ENCODE measurements at regions not wholly inside any gene's neighbourhood (a gene's known extent, or its start where the extent isn't known, plus 50 kb on each side); places are given as distances from the start of the nearest gene placed in this dataset.

- TF ChIP-seq, protein P1, sequence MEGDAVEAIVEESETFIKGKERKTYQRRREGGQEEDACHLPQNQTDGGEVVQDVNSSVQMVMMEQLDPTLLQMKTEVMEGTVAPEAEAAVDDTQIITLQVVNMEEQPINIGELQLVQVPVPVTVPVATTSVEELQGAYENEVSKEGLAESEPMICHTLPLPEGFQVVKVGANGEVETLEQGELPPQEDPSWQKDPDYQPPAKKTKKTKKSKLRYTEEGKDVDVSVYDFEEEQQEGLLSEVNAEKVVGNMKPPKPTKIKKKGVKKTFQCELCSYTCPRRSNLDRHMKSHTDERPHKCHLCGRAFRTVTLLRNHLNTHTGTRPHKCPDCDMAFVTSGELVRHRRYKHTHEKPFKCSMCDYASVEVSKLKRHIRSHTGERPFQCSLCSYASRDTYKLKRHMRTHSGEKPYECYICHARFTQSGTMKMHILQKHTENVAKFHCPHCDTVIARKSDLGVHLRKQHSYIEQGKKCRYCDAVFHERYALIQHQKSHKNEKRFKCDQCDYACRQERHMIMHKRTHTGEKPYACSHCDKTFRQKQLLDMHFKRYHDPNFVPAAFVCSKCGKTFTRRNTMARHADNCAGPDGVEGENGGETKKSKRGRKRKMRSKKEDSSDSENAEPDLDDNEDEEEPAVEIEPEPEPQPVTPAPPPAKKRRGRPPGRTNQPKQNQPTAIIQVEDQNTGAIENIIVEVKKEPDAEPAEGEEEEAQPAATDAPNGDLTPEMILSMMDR (IDR thresholded peaks at IDR 0.05; ENCODE audit: insufficient read depth, missing control alignments): no peak
- no peak for FAIRE-seq
- no peak for DNase-seq (ENCODE audit: insufficient read length, low spot score)
Measured at GRCh38 chr13:58528351-58528750, 896.8 kb downstream of the PCDH17 start.

GRCh38 chr13:58531614-58532013 is 900.1 kb downstream of the PCDH17 start:
- FAIRE-seq (no peak), DNase-seq (ENCODE audit: insufficient read length, low spot score) (no peak)
- TF ChIP-seq, protein P1 (IDR thresholded peaks at IDR 0.05; ENCODE audit: insufficient read depth, missing control alignments): no peak

DNA sequence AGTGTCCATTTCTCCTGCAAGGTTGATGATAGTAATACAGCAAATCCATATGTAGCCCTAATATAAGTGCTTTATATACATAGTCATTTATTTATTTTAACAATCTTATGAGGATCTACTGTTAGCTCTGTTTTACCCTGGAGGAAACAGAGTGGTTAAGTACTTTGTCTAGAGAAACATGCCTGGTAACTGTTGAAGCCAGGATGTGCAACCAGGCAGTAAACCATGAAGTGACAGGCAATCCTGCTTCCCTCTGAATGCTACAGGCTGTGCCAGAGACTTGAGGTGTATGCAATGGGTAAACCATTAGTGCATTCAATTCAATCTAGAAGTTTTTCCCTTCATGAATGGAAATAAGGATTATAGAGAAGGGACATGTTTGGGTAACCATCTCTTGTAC is 911.0 kb downstream of the PCDH17 start:
- FAIRE-seq: no peak
- no peak for DNase-seq (ENCODE audit: insufficient read length, low spot score)

DNA sequence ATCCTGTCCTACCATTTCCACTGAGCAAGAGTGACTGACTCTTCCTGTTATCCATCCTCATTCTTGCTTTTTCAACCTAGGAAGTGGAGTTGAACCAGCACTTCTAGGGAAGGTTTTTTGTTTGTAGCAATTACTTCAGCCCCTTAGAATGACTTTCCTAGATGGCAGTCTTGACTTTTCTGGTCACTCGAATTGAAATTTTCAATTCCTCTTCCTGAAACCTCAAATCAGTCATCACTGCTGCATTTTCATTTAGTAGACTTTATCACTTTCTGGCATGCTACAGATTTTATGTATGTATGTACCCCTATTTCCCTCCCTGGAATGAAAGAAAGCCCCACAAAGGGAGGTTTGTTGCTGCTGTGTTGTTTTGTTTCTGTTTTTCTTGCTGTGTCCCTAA is 915.9 kb downstream of the PCDH17 start:
- FAIRE-seq (no peak), DNase-seq (ENCODE audit: insufficient read length, low spot score) (no peak)
- TF ChIP-seq, protein P1 (IDR thresholded peaks at IDR 0.05; ENCODE audit: insufficient read depth, missing control alignments): no peak

More for the DNA sequence above, 911.0 kb downstream of the PCDH17 start:
- TF ChIP-seq, protein P1 (IDR thresholded peaks at IDR 0.05; ENCODE audit: insufficient read depth, missing control alignments): no peak

DNA sequence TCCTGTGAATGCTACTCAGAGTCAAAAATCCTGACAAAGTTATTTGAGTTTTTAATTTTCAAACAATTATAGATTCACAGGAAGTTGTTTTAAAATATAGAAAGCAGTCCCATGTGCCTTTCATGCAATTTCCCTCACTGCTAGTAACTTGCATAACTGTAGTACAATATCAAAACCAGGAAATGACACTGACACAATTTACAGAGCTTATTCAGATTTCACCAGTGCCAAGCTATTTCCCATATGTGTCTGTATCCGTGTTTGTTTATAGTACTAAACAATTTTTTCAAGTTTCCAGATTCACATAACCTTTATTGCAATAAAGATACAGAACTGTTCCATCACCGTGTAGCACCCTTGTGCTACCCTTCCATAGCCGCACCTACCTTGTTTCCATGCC is 934.6 kb downstream of the PCDH17 start:
- DNase-seq (ENCODE audit: insufficient read length, low spot score) (no peak), FAIRE-seq (no peak)
- TF ChIP-seq, protein P1 (IDR thresholded peaks at IDR 0.05; ENCODE audit: insufficient read depth, missing control alignments): no peak

DNA sequence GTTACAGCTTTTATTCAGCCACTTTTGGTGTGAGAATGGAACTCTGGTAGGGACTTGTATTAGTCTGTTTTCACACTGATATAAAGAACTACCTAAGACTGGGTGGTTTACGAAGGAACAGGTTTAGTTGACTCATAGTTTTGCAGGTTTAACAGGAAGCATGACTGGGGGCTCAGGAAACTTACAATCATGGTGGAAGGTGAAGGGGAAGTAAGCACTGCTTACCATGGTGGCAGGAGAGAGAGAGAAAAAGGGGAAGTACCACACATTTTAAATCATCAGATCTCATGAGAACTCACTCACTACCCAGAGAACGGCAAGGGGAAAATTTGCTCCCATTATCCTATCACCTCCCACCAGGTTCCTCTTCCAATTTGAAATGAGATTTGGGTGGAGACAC is 942.2 kb downstream of the PCDH17 start:
- TF ChIP-seq, protein P1 (IDR thresholded peaks at IDR 0.05; ENCODE audit: insufficient read depth, missing control alignments): no peak
- no peak for FAIRE-seq
- no peak for DNase-seq (ENCODE audit: insufficient read length, low spot score)

DNA sequence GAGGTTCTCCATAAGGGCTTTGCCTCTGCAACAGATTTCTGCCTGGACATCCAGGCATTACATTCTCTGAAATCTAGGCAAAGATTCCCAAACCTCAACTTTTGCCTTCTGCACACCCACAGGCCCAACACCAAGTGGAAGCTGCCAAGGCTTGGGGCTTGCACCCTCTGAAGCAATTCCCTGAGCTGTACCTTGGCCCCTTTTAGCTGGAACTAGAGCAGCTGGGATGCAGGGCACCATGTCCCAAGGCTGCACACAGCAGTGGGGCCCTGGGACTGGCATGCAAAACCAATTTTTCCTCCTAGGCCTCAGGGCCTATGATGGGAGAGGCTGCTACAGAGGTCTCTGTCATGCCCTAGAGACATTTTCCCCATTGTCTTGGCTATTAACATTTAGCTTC is 943.2 kb downstream of the PCDH17 start:
- DNase-seq (ENCODE audit: insufficient read length, low spot score) (no peak), FAIRE-seq (no peak)
- TF ChIP-seq, protein P1 (IDR thresholded peaks at IDR 0.05; ENCODE audit: insufficient read depth, missing control alignments): no peak
